ENCODE measurements at regions not wholly inside any gene's neighbourhood (a gene's known extent, or its start where the extent isn't known, plus 50 kb on each side); places are given as distances from the start of the nearest gene placed in this dataset.

- DNase-seq: no peak
- ATAC-seq: no peak
- Histone ChIP-seq H3K27ac (no peak overlapping the region), H3K27me3 (no peaks in the 10 kb centered on the region), H3K36me3 (no peaks in the 10 kb centered on the region), H3K4me3 (no peak overlapping the region), H3K4me1 (no peaks in the 10 kb centered on the region), H3K9me3 (no peaks in the 10 kb centered on the region)
- TF ChIP-seq CTCF (IDR thresholded peaks at IDR 0.05): no peak
- FAIRE-seq: no peak
- WGBS, 2 donors: 75 to 76% methylated on average over 4 of the region's 4 CpGs
- intact Hi-C loops (cut with DNase I): no loop called here
These were observed 470.1 kb upstream of the PLXNA2 start for GRCh38 chr1:208714323-208714722.

- Histone ChIP-seq H3K4me3 (no peak overlapping the region), H3K27ac (no peak overlapping the region), H3K4me1 (no peaks in the 10 kb centered on the region), H3K9me3 (no peaks in the 10 kb centered on the region), H3K27me3 (no peaks in the 10 kb centered on the region), H3K36me3 (no peaks in the 10 kb centered on the region)
- 61 to 65% methylated on average over 5 of the region's 5 CpGs for WGBS, 2 donors
- DNase-seq: no peak
- intact Hi-C loops (cut with DNase I): no loop called here
- no peak for TF ChIP-seq CTCF (IDR thresholded peaks at IDR 0.05)
- no peak for FAIRE-seq
- no peak for ATAC-seq
These were observed 473.3 kb upstream of the PLXNA2 start for GRCh38 chr1:208717525-208717924.

GRCh38 chr1:208722592-208722991 lies 478.4 kb upstream of the PLXNA2 start:
- no peak for TF ChIP-seq CTCF (IDR thresholded peaks at IDR 0.05)
- Histone ChIP-seq H3K27me3 (no peaks in the 10 kb centered on the region), H3K36me3 (no peaks in the 10 kb centered on the region), H3K4me3 (no peak overlapping the region), H3K4me1 (no peaks in the 10 kb centered on the region), H3K9me3 (no peaks in the 10 kb centered on the region), H3K27ac (no peak overlapping the region)
- DNase-seq: no peak
- FAIRE-seq: no peak
- no peak for ATAC-seq
- intact Hi-C loops (cut with DNase I): no loop called here

- 37 to 38% methylated on average over 1 of the region's 1 CpG for WGBS, 2 donors
- DNase-seq (no peak), ATAC-seq (no peak), FAIRE-seq (no peak)
- Histone ChIP-seq H3K9me3 (no peaks in the 10 kb centered on the region), H3K27me3 (no peaks in the 10 kb centered on the region), H3K27ac (no peak overlapping the region), H3K36me3 (no peaks in the 10 kb centered on the region), H3K4me3 (no peak overlapping the region), H3K4me1 (no peaks in the 10 kb centered on the region)
- no peak for TF ChIP-seq CTCF (IDR thresholded peaks at IDR 0.05)
- intact Hi-C loops (cut with DNase I): no loop called here
These were observed 479.9 kb upstream of the PLXNA2 start for GRCh38 chr1:208724079-208724478.

- H3K4me3 ChIP-seq: no peak overlapping the region
- no peaks in the 10 kb centered on the region for H3K4me1 ChIP-seq
- no peak for DNase-seq
- H3K9me3 ChIP-seq: no peaks in the 10 kb centered on the region
- H3K27me3 ChIP-seq: no peaks in the 10 kb centered on the region
- H3K36me3 ChIP-seq: no peaks in the 10 kb centered on the region
- no peak for FAIRE-seq
- intact Hi-C loops (cut with DNase I): no loop called here
- no peak overlapping the region for H3K27ac ChIP-seq
- no peak for TF ChIP-seq CTCF (IDR thresholded peaks at IDR 0.05)
- ATAC-seq: no peak
- 94 to 96% methylated on average over 1 of the region's 1 CpG for WGBS, 2 donors
These were observed 484.6 kb upstream of the PLXNA2 start for GRCh38 chr1:208728815-208729214.
